ENCODE measurements at regions not wholly inside any gene's neighbourhood (a gene's known extent, or its start where the extent isn't known, plus 50 kb on each side); places are given as distances from the start of the nearest gene placed in this dataset.

DNA sequence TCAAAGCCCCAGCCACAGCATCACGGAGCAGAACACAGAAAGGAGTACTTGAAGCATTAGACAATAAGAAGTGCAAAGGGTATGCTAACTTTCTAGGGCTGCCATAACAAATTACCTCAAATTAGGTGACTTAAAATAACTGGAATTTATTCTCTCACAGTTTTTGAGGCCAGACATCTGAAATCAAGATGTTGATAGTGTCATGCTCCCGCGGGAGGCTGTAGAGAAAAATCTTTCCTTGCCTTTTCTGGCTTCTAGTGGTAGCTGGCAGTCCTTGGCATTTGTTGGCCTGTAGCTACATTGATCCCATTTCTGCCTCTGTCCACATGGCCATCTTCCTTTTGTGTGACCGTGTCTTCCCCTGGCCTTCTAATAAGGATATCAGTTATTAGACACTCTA is 51.9 kb upstream of the SPDL1 start:
- no peak overlapping the region for H3K27ac ChIP-seq (ENCODE audit: low read depth, low read length, poor library complexity, severe bottlenecking)
- H3K4me1 ChIP-seq (ENCODE audit: insufficient read depth, low read length, poor library complexity, severe bottlenecking): no peaks in the 10 kb centered on the region

DNA sequence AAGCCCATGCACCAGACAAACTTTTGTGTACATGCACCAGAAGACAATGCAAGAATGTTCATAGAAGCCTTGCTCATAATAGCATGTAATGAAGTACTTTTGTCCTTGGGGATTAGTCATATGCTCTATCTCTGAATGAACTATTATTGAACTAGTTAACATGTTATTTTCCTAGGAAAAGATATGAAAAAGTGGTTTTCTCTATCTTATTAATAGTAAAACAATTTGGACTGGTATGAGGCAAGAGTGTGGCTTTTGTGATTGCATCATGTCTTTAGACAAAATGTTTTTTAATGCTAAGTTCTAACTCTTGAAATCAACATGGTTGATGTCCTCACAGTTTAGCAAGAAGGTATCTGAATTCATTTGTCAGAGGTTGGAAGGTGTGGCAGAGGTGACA is 55.7 kb upstream of the SPDL1 start:
- Histone ChIP-seq H3K4me3 (ENCODE audit: low read depth, low read length, poor library complexity, severe bottlenecking) (no peak overlapping the region), H3K27ac (ENCODE audit: low read depth, low read length, poor library complexity, severe bottlenecking) (no peak overlapping the region), H3K36me3 (ENCODE audit: insufficient read depth, low read length, poor library complexity, severe bottlenecking) (no peaks in the 10 kb centered on the region), H3K9me3 (ENCODE audit: low read depth, low read length, poor library complexity, severe bottlenecking) (no peaks in the 10 kb centered on the region), H3K4me1 (ENCODE audit: insufficient read depth, low read length, poor library complexity, severe bottlenecking) (no peaks in the 10 kb centered on the region), H3K27me3 (replicated peaks; ENCODE audit: insufficient read depth, low read depth, low read length, poor library complexity) (peaks cover 17% of the 10 kb centered on the region)
- TF ChIP-seq, protein P1, sequence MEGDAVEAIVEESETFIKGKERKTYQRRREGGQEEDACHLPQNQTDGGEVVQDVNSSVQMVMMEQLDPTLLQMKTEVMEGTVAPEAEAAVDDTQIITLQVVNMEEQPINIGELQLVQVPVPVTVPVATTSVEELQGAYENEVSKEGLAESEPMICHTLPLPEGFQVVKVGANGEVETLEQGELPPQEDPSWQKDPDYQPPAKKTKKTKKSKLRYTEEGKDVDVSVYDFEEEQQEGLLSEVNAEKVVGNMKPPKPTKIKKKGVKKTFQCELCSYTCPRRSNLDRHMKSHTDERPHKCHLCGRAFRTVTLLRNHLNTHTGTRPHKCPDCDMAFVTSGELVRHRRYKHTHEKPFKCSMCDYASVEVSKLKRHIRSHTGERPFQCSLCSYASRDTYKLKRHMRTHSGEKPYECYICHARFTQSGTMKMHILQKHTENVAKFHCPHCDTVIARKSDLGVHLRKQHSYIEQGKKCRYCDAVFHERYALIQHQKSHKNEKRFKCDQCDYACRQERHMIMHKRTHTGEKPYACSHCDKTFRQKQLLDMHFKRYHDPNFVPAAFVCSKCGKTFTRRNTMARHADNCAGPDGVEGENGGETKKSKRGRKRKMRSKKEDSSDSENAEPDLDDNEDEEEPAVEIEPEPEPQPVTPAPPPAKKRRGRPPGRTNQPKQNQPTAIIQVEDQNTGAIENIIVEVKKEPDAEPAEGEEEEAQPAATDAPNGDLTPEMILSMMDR (conservative IDR thresholded peaks at IDR 0.05; ENCODE audit: low read depth, low read length): no peak
- TF ChIP-seq EZH2 (IDR thresholded peaks at IDR 0.05; ENCODE audit: borderline replicate concordance, low read depth, low read length, poor library complexity, severe bottlenecking): no peak
- DNase-seq (ENCODE audit: low spot score): no peak
- no TSS peak for BruUV-seq (replicated peaks)
- ChIA-PET POLR2A (ENCODE audit: low non-redundant PET) (no interaction called here), CTCF (no interaction called here)
- intact Hi-C loops (cut with micrococcal nuclease; ENCODE audit: unreplicated experiment): no loop called here

More for the DNA sequence above, 51.9 kb upstream of the SPDL1 start:
- no TSS peak for BruUV-seq (replicated peaks)
- H3K27me3 ChIP-seq (replicated peaks; ENCODE audit: insufficient read depth, low read depth, low read length, poor library complexity): peaks cover 18% of the 10 kb centered on the region
- no peaks in the 10 kb centered on the region for H3K9me3 ChIP-seq (ENCODE audit: low read depth, low read length, poor library complexity, severe bottlenecking)
- H3K36me3 ChIP-seq (ENCODE audit: insufficient read depth, low read length, poor library complexity, severe bottlenecking): no peaks in the 10 kb centered on the region
- ChIA-PET POLR2A (ENCODE audit: low non-redundant PET) (no interaction called here), CTCF (no interaction called here)
- TF ChIP-seq, protein P1 (conservative IDR thresholded peaks at IDR 0.05; ENCODE audit: low read depth, low read length): no peak
- no peak for TF ChIP-seq EZH2 (IDR thresholded peaks at IDR 0.05; ENCODE audit: borderline replicate concordance, low read depth, low read length, poor library complexity, severe bottlenecking)
- intact Hi-C loops (cut with micrococcal nuclease; ENCODE audit: unreplicated experiment): no loop called here
- DNase-seq (ENCODE audit: low spot score): no peak
- H3K4me3 ChIP-seq (ENCODE audit: low read depth, low read length, poor library complexity, severe bottlenecking): no peak overlapping the region

DNA sequence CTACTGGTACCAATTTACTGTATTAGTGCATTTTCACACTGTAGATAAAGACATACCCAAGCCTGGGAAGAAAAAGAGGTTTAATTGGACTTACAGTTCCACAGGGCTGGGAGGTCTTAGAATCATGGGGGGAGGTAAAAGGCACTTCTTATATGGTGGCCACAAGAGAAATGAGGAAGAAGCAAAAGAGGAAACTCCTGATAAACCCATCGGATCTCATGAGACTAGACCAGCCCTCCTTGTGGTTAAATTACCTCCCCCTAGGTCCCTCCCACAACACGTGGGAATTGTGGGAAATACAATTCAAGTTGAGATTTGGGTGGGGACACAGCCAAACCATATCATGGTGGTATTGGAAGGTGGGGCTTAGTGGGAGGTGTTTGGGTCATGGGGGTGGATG is 56.5 kb upstream of the SPDL1 start:
- no TSS peak for BruUV-seq (replicated peaks)
- no peaks in the 10 kb centered on the region for H3K4me1 ChIP-seq (ENCODE audit: insufficient read depth, low read length, poor library complexity, severe bottlenecking)
- H3K36me3 ChIP-seq (ENCODE audit: insufficient read depth, low read length, poor library complexity, severe bottlenecking): no peaks in the 10 kb centered on the region
- TF ChIP-seq, protein P1 (conservative IDR thresholded peaks at IDR 0.05; ENCODE audit: low read depth, low read length): no peak
- TF ChIP-seq EZH2 (IDR thresholded peaks at IDR 0.05; ENCODE audit: borderline replicate concordance, low read depth, low read length, poor library complexity, severe bottlenecking): no peak
- ChIA-PET CTCF (no interaction called here), POLR2A (ENCODE audit: low non-redundant PET) (no interaction called here)
- no peaks in the 10 kb centered on the region for H3K9me3 ChIP-seq (ENCODE audit: low read depth, low read length, poor library complexity, severe bottlenecking)
- no peak for DNase-seq (ENCODE audit: low spot score)
- H3K4me3 ChIP-seq (ENCODE audit: low read depth, low read length, poor library complexity, severe bottlenecking): no peak overlapping the region
- H3K27ac ChIP-seq (ENCODE audit: low read depth, low read length, poor library complexity, severe bottlenecking): no peak overlapping the region
- intact Hi-C loops (cut with micrococcal nuclease; ENCODE audit: unreplicated experiment): no loop called here
- peaks cover 19% of the 10 kb centered on the region for H3K27me3 ChIP-seq (replicated peaks; ENCODE audit: insufficient read depth, low read depth, low read length, poor library complexity)

All from A673 (cell line).